MM.1S (cell line): ENCODE measurements at regions not wholly inside any gene's neighbourhood (a gene's known extent, or its start where the extent isn't known, plus 50 kb on each side); places are given as distances from the start of the nearest gene placed in this dataset.

Source experiments
- DNase-seq: peaks from one replicate; pipeline ENCODE4 v3.0.0-alpha.2; 2015
- H2AFZ ChIP-seq: fragments of 300-600 bp; sonication (generic); 2 replicates; pipeline ENCODE4 v1.6.0; 2016; ENCODE audit warnings: antibody characterized with exemption, low read length
- H3F3A ChIP-seq: fragments of 300-600 bp; sonication (generic); 2 replicates; pipeline ENCODE4 v1.6.1; 2016; ENCODE audit warnings: mild to moderate bottlenecking, antibody characterized with exemption, low read length, moderate library complexity, mixed read lengths; ENCODE audit not compliant: insufficient read depth
- H3K27ac ChIP-seq: fragments of 300-600 bp; sonication (generic); 2 replicates; pipeline ENCODE4 v1.5.1; 2016; ENCODE audit warnings: mild to moderate bottlenecking, low read length
- H3K27me3 ChIP-seq: fragments of 300-600 bp; sonication (generic); replicated peaks from 2 replicates; pipeline ENCODE4 v1.6.0; 2016; ENCODE audit warnings: low read length; ENCODE audit not compliant: insufficient read depth
- H3K36me3 ChIP-seq: fragments of 300-600 bp; sonication (generic); replicated peaks from 2 replicates; pipeline ENCODE4 v1.6.1; 2016; ENCODE audit warnings: mild to moderate bottlenecking, low read length, mixed read lengths; ENCODE audit not compliant: insufficient read depth
- H3K4me1 ChIP-seq: fragments of 300-600 bp; sonication (generic); 2 replicates; pipeline ENCODE4 v1.6.1; 2016; ENCODE audit warnings: low read length, mixed read lengths
- H3K4me2 ChIP-seq: fragments of 300-600 bp; sonication (generic); 2 replicates; pipeline ENCODE4 v1.6.0; 2016; ENCODE audit warnings: low read depth, low read length
- H3K4me3 ChIP-seq: fragments of 300-600 bp; sonication (generic); 2 replicates; pipeline ENCODE4 v1.5.1; 2016; ENCODE audit warnings: low read length, mixed read lengths
- H3K79me2 ChIP-seq: fragments of 300-600 bp; sonication (generic); 2 replicates; pipeline ENCODE4 v1.6.1; 2016; ENCODE audit warnings: mixed run types, low read length, mixed read lengths
- H3K9ac ChIP-seq: fragments of 300-600 bp; sonication (generic); 2 replicates; pipeline ENCODE4 v1.6.1; 2016; ENCODE audit warnings: low read length, mixed read lengths
- H3K9me2 ChIP-seq: fragments of 300-600 bp; sonication (generic); replicated peaks from 2 replicates; pipeline ENCODE4 v1.6.1; 2016; ENCODE audit warnings: mild to moderate bottlenecking, low read length, mixed read lengths; ENCODE audit not compliant: insufficient read depth
- H3K9me3 ChIP-seq: fragments of 300-600 bp; sonication (generic); replicated peaks from 2 replicates; pipeline ENCODE4 v1.6.1; 2016; ENCODE audit warnings: mild to moderate bottlenecking, low read length, mixed read lengths; ENCODE audit not compliant: insufficient read depth
- H4K20me1 ChIP-seq: fragments of 300-600 bp; sonication (generic); 2 replicates; pipeline ENCODE4 v1.6.1; 2016; ENCODE audit warnings: mild to moderate bottlenecking, low read length, moderate library complexity, mixed read lengths; ENCODE audit not compliant: insufficient read depth
- EZH2 ChIP-seq: fragments of 300-600 bp; sonication (generic); optimal IDR thresholded peaks from 2 replicates; pipeline ENCODE3; 2017; ENCODE audit warnings: low read depth, mild to moderate bottlenecking, antibody characterized with exemption, low read length, mixed read lengths
- EZH2phosphoT487 ChIP-seq: fragments of 300-600 bp; sonication (generic); IDR thresholded peaks from 2 replicates; pipeline ENCODE4 v1.6.1; 2018; ENCODE audit warnings: antibody characterized with exemption, low read length
- TF ChIP-seq, protein P1 (sequence below): fragments of 300-600 bp; sonication (generic); IDR thresholded peaks from 2 replicates; pipeline ENCODE4 v1.5.1; 2016; ENCODE audit warnings: antibody characterized with exemption, low read length, mixed read lengths

DNA sequence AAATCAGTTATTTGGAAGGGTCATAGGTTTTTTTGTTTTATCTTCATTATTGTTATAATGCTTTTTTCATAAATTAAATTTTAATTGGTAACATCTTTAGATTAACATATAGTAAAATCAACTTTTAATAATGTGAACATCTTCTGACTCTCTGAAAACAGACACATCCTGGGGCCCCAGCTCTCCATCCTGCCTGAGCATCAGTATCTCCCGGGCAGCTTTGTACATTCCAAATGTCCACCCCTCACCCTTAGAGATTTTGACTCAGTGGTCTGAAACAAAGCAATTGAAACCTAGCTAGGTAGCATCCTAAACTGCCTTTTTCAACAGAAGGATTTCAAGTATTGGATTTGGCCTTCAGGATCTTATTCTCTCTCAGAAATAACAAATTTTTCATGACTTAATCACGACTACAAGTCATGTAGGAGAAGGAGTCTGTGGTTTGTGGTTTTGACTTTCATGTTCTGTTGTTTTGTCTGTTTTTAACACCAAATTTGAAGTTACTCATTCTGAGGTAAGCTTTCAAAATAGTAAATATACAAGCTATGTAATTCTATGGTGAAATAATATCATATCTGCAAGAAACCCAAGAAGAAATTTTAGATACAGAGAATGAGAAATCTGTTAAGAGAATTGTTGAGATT, 147.3 kb upstream of the UBE2E2 start:
- Histone ChIP-seq H3K9ac (no peak overlapping the region), H2AFZ (no peak overlapping the region), H3K27ac (no peak overlapping the region), H3F3A (no peaks in the 10 kb centered on the region; the same call in 1 of the 2 replicates), H3K4me2 (peak overlapping the region; percentile 24), H3K9me3 (no peaks in the 10 kb centered on the region), H3K27me3 (no peaks in the 10 kb centered on the region), H3K4me3 (no peak overlapping the region), H3K9me2 (no peaks in the 10 kb centered on the region), H4K20me1 (no peaks in the 10 kb centered on the region), H3K4me1 (peaks cover 14% of the 10 kb centered on the region), H3K36me3 (no peaks in the 10 kb centered on the region), H3K79me2 (no peaks in the 10 kb centered on the region)
- DNase-seq = peak; percentile 73
- TF ChIP-seq, protein P1, sequence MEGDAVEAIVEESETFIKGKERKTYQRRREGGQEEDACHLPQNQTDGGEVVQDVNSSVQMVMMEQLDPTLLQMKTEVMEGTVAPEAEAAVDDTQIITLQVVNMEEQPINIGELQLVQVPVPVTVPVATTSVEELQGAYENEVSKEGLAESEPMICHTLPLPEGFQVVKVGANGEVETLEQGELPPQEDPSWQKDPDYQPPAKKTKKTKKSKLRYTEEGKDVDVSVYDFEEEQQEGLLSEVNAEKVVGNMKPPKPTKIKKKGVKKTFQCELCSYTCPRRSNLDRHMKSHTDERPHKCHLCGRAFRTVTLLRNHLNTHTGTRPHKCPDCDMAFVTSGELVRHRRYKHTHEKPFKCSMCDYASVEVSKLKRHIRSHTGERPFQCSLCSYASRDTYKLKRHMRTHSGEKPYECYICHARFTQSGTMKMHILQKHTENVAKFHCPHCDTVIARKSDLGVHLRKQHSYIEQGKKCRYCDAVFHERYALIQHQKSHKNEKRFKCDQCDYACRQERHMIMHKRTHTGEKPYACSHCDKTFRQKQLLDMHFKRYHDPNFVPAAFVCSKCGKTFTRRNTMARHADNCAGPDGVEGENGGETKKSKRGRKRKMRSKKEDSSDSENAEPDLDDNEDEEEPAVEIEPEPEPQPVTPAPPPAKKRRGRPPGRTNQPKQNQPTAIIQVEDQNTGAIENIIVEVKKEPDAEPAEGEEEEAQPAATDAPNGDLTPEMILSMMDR = no peak
- TF ChIP-seq EZH2phosphoT487 (no peak), EZH2 (no peak)

GRCh38 chr3:23062582-23062981, 140.5 kb upstream of the UBE2E2 start:
- H3K27me3 ChIP-seq = no peaks in the 10 kb centered on the region
- no peak overlapping the region for H2AFZ ChIP-seq
- no peaks in the 10 kb centered on the region for H3K4me1 ChIP-seq
- H3K4me2 ChIP-seq = no peak overlapping the region
- no peaks in the 10 kb centered on the region for H3F3A ChIP-seq
- no peak overlapping the region for H3K4me3 ChIP-seq
- no peaks in the 10 kb centered on the region for H3K9me3 ChIP-seq
- TF ChIP-seq, protein P1 = no peak
- TF ChIP-seq EZH2 (no peak), EZH2phosphoT487 (no peak)
- DNase-seq = no peak
- H3K9me2 ChIP-seq = no peaks in the 10 kb centered on the region
- no peak overlapping the region for H3K9ac ChIP-seq
- H3K27ac ChIP-seq = no peak overlapping the region
- no peaks in the 10 kb centered on the region for H4K20me1 ChIP-seq
- no peaks in the 10 kb centered on the region for H3K79me2 ChIP-seq
- no peaks in the 10 kb centered on the region for H3K36me3 ChIP-seq

- no peaks in the 10 kb centered on the region for H3F3A ChIP-seq
- no peaks in the 10 kb centered on the region for H3K27me3 ChIP-seq
- H2AFZ ChIP-seq = no peak overlapping the region
- no peaks in the 10 kb centered on the region for H3K4me1 ChIP-seq
- no peaks in the 10 kb centered on the region for H4K20me1 ChIP-seq
- TF ChIP-seq EZH2 (no peak), EZH2phosphoT487 (no peak)
- TF ChIP-seq, protein P1 = no peak
- no peak overlapping the region for H3K27ac ChIP-seq
- H3K9me3 ChIP-seq = no peaks in the 10 kb centered on the region
- H3K9ac ChIP-seq = no peak overlapping the region
- H3K4me3 ChIP-seq = no peak overlapping the region
- H3K4me2 ChIP-seq = no peak overlapping the region
- no peaks in the 10 kb centered on the region for H3K9me2 ChIP-seq
- no peak for DNase-seq
- H3K36me3 ChIP-seq = no peaks in the 10 kb centered on the region
- no peaks in the 10 kb centered on the region for H3K79me2 ChIP-seq
Observed at GRCh38 chr3:23062982-23063381, 140.1 kb upstream of the UBE2E2 start.
